ENCODE measurements at regions not wholly inside any gene's neighbourhood (a gene's known extent, or its start where the extent isn't known, plus 50 kb on each side); places are given as distances from the start of the nearest gene placed in this dataset.
A peak's percentile ranks its signal among the peaks of the same experiment; 100 is the strongest.

GRCh38 chr17:77853191-77853977 is 105.1 kb upstream of the TNRC6C start:
- no peaks in the 10 kb centered on the region for H3K9me3 ChIP-seq
- DNase-seq = no peak
- no peaks in the 10 kb centered on the region for H3K27me3 ChIP-seq
- H3K36me3 ChIP-seq = no peaks in the 10 kb centered on the region
- ATAC-seq (ENCODE audit: low FRiP score in 2 of 2) = peak in 1 of 2 donors; percentile 23
- TF ChIP-seq EP300 (IDR thresholded peaks at IDR 0.05) (no peak), POLR2A (IDR thresholded peaks at IDR 0.05) (no peak), POLR2AphosphoS5 (IDR thresholded peaks at IDR 0.05) (no peak), CTCF (IDR thresholded peaks at IDR 0.05) (no peak)
- WGBS, 2 donors = 89 to 96% methylated on average over 10 to 19 of the region's 20 CpGs
- no peaks in the 10 kb centered on the region for H3K4me1 ChIP-seq
- no peak overlapping the region for H3K4me3 ChIP-seq
- H3K27ac ChIP-seq = no peak overlapping the region

GRCh38 chr17:77854083-77854758 is 104.3 kb upstream of the TNRC6C start:
- no peak overlapping the region for H3K27ac ChIP-seq
- WGBS, 2 donors = 79 to 83% methylated on average over 10 to 14 of the region's 14 CpGs
- no peaks in the 10 kb centered on the region for H3K27me3 ChIP-seq
- H3K4me3 ChIP-seq = no peak overlapping the region
- ATAC-seq (ENCODE audit: low FRiP score in 2 of 2) = peak in 1 of 2 donors; percentile 5
- no peaks in the 10 kb centered on the region for H3K4me1 ChIP-seq
- H3K9me3 ChIP-seq = no peaks in the 10 kb centered on the region
- no peak for TF ChIP-seq POLR2AphosphoS5 (IDR thresholded peaks at IDR 0.05)
- TF ChIP-seq EP300 (IDR thresholded peaks at IDR 0.05) = no peak
- TF ChIP-seq CTCF (IDR thresholded peaks at IDR 0.05) = no peak
- TF ChIP-seq POLR2A (IDR thresholded peaks at IDR 0.05) = no peak
- no peak for DNase-seq
- H3K36me3 ChIP-seq = no peaks in the 10 kb centered on the region

- no peaks in the 10 kb centered on the region for H3K36me3 ChIP-seq
- H3K9me3 ChIP-seq = no peaks in the 10 kb centered on the region
- 90% methylated on average over 17 to 20 of the region's 20 CpGs for WGBS, 2 donors
- H3K27ac ChIP-seq = no peak overlapping the region
- no peak for ATAC-seq (ENCODE audit: low FRiP score in 2 of 2)
- no peak overlapping the region for H3K4me3 ChIP-seq
- no peak for TF ChIP-seq CTCF (IDR thresholded peaks at IDR 0.05)
- no peak for TF ChIP-seq POLR2A (IDR thresholded peaks at IDR 0.05)
- no peak for TF ChIP-seq POLR2AphosphoS5 (IDR thresholded peaks at IDR 0.05)
- no peak for TF ChIP-seq EP300 (IDR thresholded peaks at IDR 0.05)
- DNase-seq = no peak
- H3K4me1 ChIP-seq = no peaks in the 10 kb centered on the region
- H3K27me3 ChIP-seq = no peaks in the 10 kb centered on the region
Observed at GRCh38 chr17:77854759-77855745, 103.5 kb upstream of the TNRC6C start.

GRCh38 chr17:77856551-77857305 is 101.8 kb upstream of the TNRC6C start:
- no peaks in the 10 kb centered on the region for H3K4me1 ChIP-seq
- 70 to 77% methylated on average over 19 to 20 of the region's 20 CpGs for WGBS, 2 donors
- ATAC-seq (ENCODE audit: low FRiP score in 2 of 2) = no peak
- no peak for TF ChIP-seq POLR2A (IDR thresholded peaks at IDR 0.05)
- H3K27me3 ChIP-seq = no peaks in the 10 kb centered on the region
- H3K9me3 ChIP-seq = no peaks in the 10 kb centered on the region
- H3K4me3 ChIP-seq = no peak overlapping the region
- H3K36me3 ChIP-seq = no peaks in the 10 kb centered on the region
- DNase-seq = no peak
- no peak overlapping the region for H3K27ac ChIP-seq

Data from upper lobe of left lung (tissue), 6 donors.